SK-N-SH treated with all-trans-retinoic acid at 6 μM for 48 hours (cell line): ENCODE measurements at regions not wholly inside any gene's neighbourhood (a gene's known extent, or its start where the extent isn't known, plus 50 kb on each side); places are given as distances from the start of the nearest gene placed in this dataset.

Source experiments
- ATAC-seq: fragments of 200-7000 bp; cut with Tn5 transposase; 3 replicates; pipeline ENCODE4 v1.9.1; 2020; ENCODE audit warnings: mild to moderate bottlenecking, moderate library complexity
- ARNTL ChIP-seq: fragments of 450-650 bp; formaldehyde crosslinking; IDR thresholded peaks from 2 replicates; pipeline ENCODE4 v1.5.0; 2020; ENCODE audit warnings: low read depth, mild to moderate bottlenecking, moderate library complexity, borderline replicate concordance
- BACH2 ChIP-seq: fragments of 250-450 bp; sonication (Bioruptor Pico); IDR thresholded peaks from 2 replicates; pipeline ENCODE4 v1.9.0; 2021; ENCODE audit warnings: mild to moderate bottlenecking, borderline replicate concordance
- CREB5 ChIP-seq: fragments of 250-450 bp; sonication (Bioruptor Pico); IDR thresholded peaks from 2 replicates; pipeline ENCODE4 v1.5.1; 2020; ENCODE audit warnings: low read depth, mild to moderate bottlenecking, moderate library complexity
- CSDC2 ChIP-seq: fragments of 250-450 bp; sonication (Bioruptor Pico); IDR thresholded peaks from 2 replicates; pipeline ENCODE4 v1.5.0; 2020; ENCODE audit warnings: mild to moderate bottlenecking, moderate library complexity
- ESRRG ChIP-seq: fragments of 250-450 bp; sonication (Bioruptor Pico); IDR thresholded peaks from 2 replicates; pipeline ENCODE4 v1.6.1; 2021; ENCODE audit warnings: mild to moderate bottlenecking
- GLIS3 ChIP-seq: fragments of 250-450 bp; sonication (Bioruptor Pico); IDR thresholded peaks from 2 replicates; pipeline ENCODE4 v1.5.0; 2020; ENCODE audit warnings: mild to moderate bottlenecking, moderate library complexity
- POU6F1 ChIP-seq: fragments of 250-450 bp; sonication (Bioruptor Pico); IDR thresholded peaks from 2 replicates; pipeline ENCODE4 v1.8.0; 2021; ENCODE audit warnings: low read depth, mild to moderate bottlenecking, moderate library complexity, borderline replicate concordance
- PPARA ChIP-seq: fragments of 250-450 bp; sonication (Bioruptor Pico); IDR thresholded peaks from 2 replicates; pipeline ENCODE4 v1.5.0; 2020; ENCODE audit warnings: mild to moderate bottlenecking, borderline replicate concordance
- SNAI2 ChIP-seq: fragments of 250-450 bp; sonication (Bioruptor Pico); IDR thresholded peaks from 2 replicates; pipeline ENCODE4 v1.5.0; 2020; ENCODE audit warnings: mild to moderate bottlenecking, moderate library complexity
- TCF4 ChIP-seq: fragments of 250-450 bp; sonication (Bioruptor Pico); IDR thresholded peaks from 2 replicates; pipeline ENCODE4 v1.8.0; 2021; ENCODE audit warnings: mild to moderate bottlenecking, moderate library complexity, borderline replicate concordance
- TOX ChIP-seq: fragments of 250-450 bp; sonication (Bioruptor Pico); IDR thresholded peaks from 2 replicates; pipeline ENCODE4 v1.8.0; 2021; ENCODE audit warnings: mild to moderate bottlenecking, moderate library complexity, borderline replicate concordance
- ZC3H10 ChIP-seq: fragments of 250-450 bp; sonication (Bioruptor Pico); IDR thresholded peaks from 2 replicates; pipeline ENCODE4 v1.5.1; 2021; ENCODE audit warnings: mild to moderate bottlenecking, moderate library complexity
- ZFP3 ChIP-seq: fragments of 250-450 bp; sonication (Bioruptor Pico); IDR thresholded peaks from 2 replicates; pipeline ENCODE4 v1.5.0; 2020; ENCODE audit warnings: mild to moderate bottlenecking, moderate library complexity
- ZFP30 ChIP-seq: fragments of 450-650 bp; formaldehyde crosslinking; IDR thresholded peaks from 2 replicates; pipeline ENCODE4 v1.5.0; 2022; ENCODE audit warnings: mild to moderate bottlenecking, moderate library complexity
- ZNF565 ChIP-seq: fragments of 450-650 bp; formaldehyde crosslinking; conservative IDR thresholded peaks from 2 replicates; pipeline ENCODE4 v1.5.0; 2020; ENCODE audit warnings: low read depth, mild to moderate bottlenecking, moderate library complexity
- ZNF70 ChIP-seq: fragments of 450-650 bp; formaldehyde crosslinking; IDR thresholded peaks from 2 replicates; pipeline ENCODE4 v1.5.0; 2020; ENCODE audit warnings: mild to moderate bottlenecking, moderate library complexity
- ZNF8 ChIP-seq: fragments of 450-650 bp; formaldehyde crosslinking; IDR thresholded peaks from 2 replicates; pipeline ENCODE4 v1.5.0; 2020; ENCODE audit warnings: mild to moderate bottlenecking, moderate library complexity
- TF ChIP-seq, protein P1 (sequence below): fragments of 250-450 bp; sonication (Bioruptor Pico); IDR thresholded peaks from 2 replicates; pipeline ENCODE4 v1.8.0; 2020; ENCODE audit warnings: mild to moderate bottlenecking, moderate library complexity, borderline replicate concordance
- TF ChIP-seq, protein P2 (sequence below): fragments of 250-450 bp; sonication (Bioruptor Pico); IDR thresholded peaks from 2 replicates; pipeline ENCODE4 v1.5.1; 2021; ENCODE audit warnings: mild to moderate bottlenecking, moderate library complexity

DNA sequence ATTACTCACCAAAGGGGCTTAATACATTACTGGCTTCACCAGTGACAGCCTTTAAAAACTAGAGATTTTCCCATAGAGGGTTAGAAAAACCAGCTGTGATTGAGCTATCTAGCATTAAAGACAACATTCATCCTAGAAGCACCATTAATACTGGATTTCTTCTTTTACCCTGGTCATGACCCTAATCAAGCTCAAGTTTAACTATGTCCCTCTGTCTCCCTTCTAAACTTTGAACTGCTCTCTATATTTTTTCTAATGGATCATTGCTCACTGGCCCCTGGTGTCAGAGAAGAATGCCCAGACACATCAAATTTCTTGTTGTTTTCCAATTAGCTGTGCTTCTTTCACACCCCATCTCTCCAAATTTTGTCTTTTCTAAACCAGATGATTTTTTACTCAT, 1101.3 kb downstream of the XPNPEP1 start (continued):
- TF ChIP-seq ZC3H10 (CRISPR knock-in tag) (no peak), ZNF565 (CRISPR knock-in tag) (no peak)

- TF ChIP-seq POU6F1 (CRISPR knock-in tag) (no peak), ZC3H10 (CRISPR knock-in tag) (no peak), ZNF8 (CRISPR knock-in tag) (no peak), BACH2 (no peak), ARNTL (CRISPR knock-in tag) (no peak), ZNF565 (CRISPR knock-in tag) (no peak), PPARA (CRISPR knock-in tag) (no peak), SNAI2 (CRISPR knock-in tag) (no peak), CREB5 (no peak), ZFP30 (CRISPR knock-in tag) (no peak), TOX (CRISPR knock-in tag) (no peak), TCF4 (CRISPR knock-in tag) (no peak), ZFP3 (no peak), ESRRG (CRISPR knock-in tag) (no peak), ZNF70 (CRISPR knock-in tag) (no peak)
- TF ChIP-seq, protein P1, sequence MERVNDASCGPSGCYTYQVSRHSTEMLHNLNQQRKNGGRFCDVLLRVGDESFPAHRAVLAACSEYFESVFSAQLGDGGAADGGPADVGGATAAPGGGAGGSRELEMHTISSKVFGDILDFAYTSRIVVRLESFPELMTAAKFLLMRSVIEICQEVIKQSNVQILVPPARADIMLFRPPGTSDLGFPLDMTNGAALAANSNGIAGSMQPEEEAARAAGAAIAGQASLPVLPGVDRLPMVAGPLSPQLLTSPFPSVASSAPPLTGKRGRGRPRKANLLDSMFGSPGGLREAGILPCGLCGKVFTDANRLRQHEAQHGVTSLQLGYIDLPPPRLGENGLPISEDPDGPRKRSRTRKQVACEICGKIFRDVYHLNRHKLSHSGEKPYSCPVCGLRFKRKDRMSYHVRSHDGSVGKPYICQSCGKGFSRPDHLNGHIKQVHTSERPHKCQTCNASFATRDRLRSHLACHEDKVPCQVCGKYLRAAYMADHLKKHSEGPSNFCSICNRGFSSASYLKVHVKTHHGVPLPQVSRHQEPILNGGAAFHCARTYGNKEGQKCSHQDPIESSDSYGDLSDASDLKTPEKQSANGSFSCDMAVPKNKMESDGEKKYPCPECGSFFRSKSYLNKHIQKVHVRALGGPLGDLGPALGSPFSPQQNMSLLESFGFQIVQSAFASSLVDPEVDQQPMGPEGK (CRISPR knock-in tag) = no peak
- TF ChIP-seq, all 23 proteins: peak for 0
- ATAC-seq = no peak
Observed at GRCh38 chr10:108819302-108819701, 1104.0 kb downstream of the XPNPEP1 start.

- ATAC-seq = peak; percentile 42; the same call in 2 of the 3 replicates
- TF ChIP-seq PPARA (CRISPR knock-in tag) (no peak), ZFP3 (no peak), ARNTL (CRISPR knock-in tag) (no peak), BACH2 (no peak), ZC3H10 (CRISPR knock-in tag) (no peak), POU6F1 (CRISPR knock-in tag) (no peak), GLIS3 (CRISPR knock-in tag) (no peak), CSDC2 (CRISPR knock-in tag) (no peak), TOX (CRISPR knock-in tag) (no peak), SNAI2 (CRISPR knock-in tag) (no peak)
- TF ChIP-seq, protein P2, sequence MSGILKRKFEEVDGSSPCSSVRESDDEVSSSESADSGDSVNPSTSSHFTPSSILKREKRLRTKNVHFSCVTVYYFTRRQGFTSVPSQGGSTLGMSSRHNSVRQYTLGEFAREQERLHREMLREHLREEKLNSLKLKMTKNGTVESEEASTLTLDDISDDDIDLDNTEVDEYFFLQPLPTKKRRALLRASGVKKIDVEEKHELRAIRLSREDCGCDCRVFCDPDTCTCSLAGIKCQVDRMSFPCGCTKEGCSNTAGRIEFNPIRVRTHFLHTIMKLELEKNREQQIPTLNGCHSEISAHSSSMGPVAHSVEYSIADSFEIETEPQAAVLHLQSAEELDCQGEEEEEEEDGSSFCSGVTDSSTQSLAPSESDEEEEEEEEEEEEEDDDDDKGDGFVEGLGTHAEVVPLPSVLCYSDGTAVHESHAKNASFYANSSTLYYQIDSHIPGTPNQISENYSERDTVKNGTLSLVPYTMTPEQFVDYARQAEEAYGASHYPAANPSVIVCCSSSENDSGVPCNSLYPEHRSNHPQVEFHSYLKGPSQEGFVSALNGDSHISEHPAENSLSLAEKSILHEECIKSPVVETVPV (CRISPR knock-in tag) = no peak
Observed at GRCh38 chr10:108817584-108817983, 1105.7 kb downstream of the XPNPEP1 start.

- ATAC-seq = no peak; the same call in 1 of the 3 replicates
- TF ChIP-seq CSDC2 (CRISPR knock-in tag) (no peak), GLIS3 (CRISPR knock-in tag) (no peak), ZC3H10 (CRISPR knock-in tag) (no peak), SNAI2 (CRISPR knock-in tag) (no peak), ZFP3 (no peak), ESRRG (CRISPR knock-in tag) (no peak), ZNF8 (CRISPR knock-in tag) (no peak), CREB5 (no peak), BACH2 (no peak), ZNF565 (CRISPR knock-in tag) (no peak), TCF4 (CRISPR knock-in tag) (no peak), ZNF70 (CRISPR knock-in tag) (no peak), ZFP30 (CRISPR knock-in tag) (no peak)
- TF ChIP-seq, protein P2 (CRISPR knock-in tag) = no peak
Observed at GRCh38 chr10:108817135-108817534, 1106.2 kb downstream of the XPNPEP1 start.
